SK-N-SH (cell line): ENCODE measurements at regions not wholly inside any gene's neighbourhood (a gene's known extent, or its start where the extent isn't known, plus 50 kb on each side); places are given as distances from the start of the nearest gene placed in this dataset.

ENCODE experiments used
- CTCF ChIA-PET: fragments of 300-600, 350-600 bp; formaldehyde crosslinking; extraction: SDS; loops from one replicate; lab custom pipeline; 2021; lab: Yijun Ruan, JAX
- POLR2A ChIA-PET: fragments of 350-600 bp; sonication (Branson Sonifier 250); formaldehyde crosslinking; extraction: SDS; loops from one replicate; lab custom pipeline; 2020; ENCODE audit warnings: antibody characterized with exemption, inconsistent platforms; lab: Yijun Ruan, JAX
- DNase-seq: peaks from one replicate; pipeline ENCODE4 v3.0.0; 2012
- H2AFZ ChIP-seq: fragments of 200-600 bp; sonication (generic); 2 replicates; pipeline ENCODE4 v1.8.1; 2016; ENCODE audit warnings: antibody characterized with exemption, mild to moderate bottlenecking, low read depth
- H3F3A ChIP-seq: fragments of 200-600 bp; sonication (generic); replicated peaks from 2 replicates; pipeline ENCODE3; 2016; ENCODE audit warnings: antibody characterized with exemption, mild to moderate bottlenecking; ENCODE audit not compliant: insufficient read depth
- H3K27ac ChIP-seq, 2 experiments: fragments of 200-500 bp in 1 of 2; fragments of 200-600 bp in 1 of 2; sonication (Bioruptor generic) in 1 of 2; sonication (generic), shearing (Covaris generic) in 1 of 2; 2 replicates each; pipeline versions ENCODE4 v1.5.1 to v1.6.1; 2014 to 2016; ENCODE audit warnings: low read depth in 2 of 2, inconsistent platforms in 1 of 2, low read length in 1 of 2, mild to moderate bottlenecking in 1 of 2, mixed read lengths in 1 of 2
- H3K27me3 ChIP-seq: fragments of 200-600 bp; sonication (generic), shearing (Covaris generic); 2 replicates; pipeline ENCODE4 v1.6.1; 2016; ENCODE audit warnings: mixed run types; ENCODE audit not compliant: insufficient read depth
- H3K36me3 ChIP-seq, 2 experiments: fragments of 200-500 bp in 1 of 2; fragments of 200-600 bp in 1 of 2; sonication (Bioruptor generic) in 1 of 2; sonication (generic) in 1 of 2; replicated peaks in 1 of 2; 2 replicates each; pipeline versions ENCODE3 to v1.5.1; 2014 to 2016; ENCODE audit warnings: low read length in 1 of 2, mild to moderate bottlenecking in 1 of 2; ENCODE audit not compliant: insufficient read depth in 2 of 2, control insufficient read depth in 1 of 2
- H3K4me1 ChIP-seq, 2 experiments: fragments of 200-500 bp in 1 of 2; fragments of 200-600 bp in 1 of 2; sonication (Bioruptor generic) in 1 of 2; sonication (generic), shearing (Covaris generic) in 1 of 2; 2 replicates each; pipeline versions ENCODE4 v1.5.1 to v1.6.1; 2014 to 2016; ENCODE audit warnings: low read depth in 1 of 2, low read length in 1 of 2, mixed run types in 1 of 2; ENCODE audit not compliant: insufficient read depth in 2 of 2, control insufficient read depth in 1 of 2
- H3K4me2 ChIP-seq: fragments of 200-600 bp; sonication (generic), shearing (Covaris generic); 2 replicates; pipeline ENCODE4 v1.6.1; 2017; ENCODE audit warnings: mixed run types
- H3K4me3 ChIP-seq, 2 experiments: fragments of 200-500 bp in 1 of 2; fragments of 200-600 bp in 1 of 2; sonication (Bioruptor generic) in 1 of 2; sonication (generic), shearing (Covaris generic) in 1 of 2; 2 replicates each; pipeline versions ENCODE4 v1.5.1 to v1.8.1; 2014 to 2016; ENCODE audit warnings: low read depth in 2 of 2, inconsistent platforms in 1 of 2, low read length in 1 of 2, mild to moderate bottlenecking in 1 of 2, mixed read lengths in 1 of 2, moderate library complexity in 1 of 2
- H3K79me2 ChIP-seq: fragments of 200-600 bp; sonication (generic); 2 replicates; pipeline ENCODE4 v1.8.1; 2017; ENCODE audit warnings: mild to moderate bottlenecking; ENCODE audit not compliant: insufficient read depth
- H3K9ac ChIP-seq: fragments of 200-600 bp; sonication (generic); 2 replicates; pipeline ENCODE4 v1.6.1; 2017; ENCODE audit warnings: mixed run types
- H3K9me2 ChIP-seq: fragments of 200-600 bp; sonication (generic); 2 replicates; pipeline ENCODE4 v1.6.1; 2017; ENCODE audit warnings: mixed run types
- H3K9me3 ChIP-seq: fragments of 200-600 bp; sonication (generic); 2 replicates; pipeline ENCODE4 v1.6.1; 2017; ENCODE audit warnings: mixed run types, mild to moderate bottlenecking, moderate library complexity
- H4K20me1 ChIP-seq: fragments of 200-600 bp; sonication (generic); 2 replicates; pipeline ENCODE4 v1.6.1; 2017; ENCODE audit warnings: mild to moderate bottlenecking, mixed run types; ENCODE audit not compliant: insufficient read depth
- EP300 ChIP-seq, 2 experiments: IDR thresholded peaks; 2 replicates each; pipeline versions ENCODE4 v1.4.0 to v1.6.1; 2012; ENCODE audit warnings: borderline replicate concordance in 1 of 2, low read depth in 1 of 2, low read length in 1 of 2
- EZH2phosphoT487 ChIP-seq: fragments of 200-600 bp; sonication (generic); IDR thresholded peaks from 2 replicates; pipeline ENCODE4 v1.6.1; 2017; ENCODE audit warnings: low read depth, mixed run types, mild to moderate bottlenecking, antibody characterized with exemption, moderate library complexity, borderline replicate concordance
- FOSL2 ChIP-seq: IDR thresholded peaks from 2 replicates; pipeline ENCODE4 v1.4.0; 2012; ENCODE audit warnings: low read depth, mild to moderate bottlenecking, moderate library complexity, borderline replicate concordance
- GABPA ChIP-seq: IDR thresholded peaks from 2 replicates; pipeline ENCODE4 v1.4.0; 2012; ENCODE audit warnings: low read depth, mild to moderate bottlenecking
- IRF3 ChIP-seq: fragments of 150-350 bp; IDR thresholded peaks from 2 replicates; pipeline ENCODE4 v1.6.1; 2016; ENCODE audit warnings: mild to moderate bottlenecking, low read depth, low read length
- MAX ChIP-seq: IDR thresholded peaks from 2 replicates; pipeline ENCODE4 v1.4.0; 2012; ENCODE audit warnings: low read depth
- MEF2A ChIP-seq: IDR thresholded peaks from 2 replicates; pipeline ENCODE4 v1.4.0; 2012; ENCODE audit warnings: low read depth, borderline replicate concordance
- MXI1 ChIP-seq: IDR thresholded peaks from 2 replicates; pipeline ENCODE4 v1.6.1; 2012; ENCODE audit warnings: mild to moderate bottlenecking, low read depth, low read length, improper control_type of control experiment
- NFIC ChIP-seq: IDR thresholded peaks from 2 replicates; pipeline ENCODE4 v1.4.0; 2012; ENCODE audit warnings: borderline replicate concordance
- POLR2AphosphoS5 ChIP-seq: IDR thresholded peaks from 2 replicates; pipeline ENCODE4 v1.6.1; 2012; ENCODE audit warnings: low read depth, low read length
- RXRA ChIP-seq: IDR thresholded peaks from 2 replicates; pipeline ENCODE4 v1.4.0; 2012; ENCODE audit warnings: low read depth, mild to moderate bottlenecking, borderline replicate concordance
- SIN3A ChIP-seq: IDR thresholded peaks from 2 replicates; pipeline ENCODE4 v1.6.1; 2012; ENCODE audit warnings: low read depth, mild to moderate bottlenecking, low read length, moderate library complexity, borderline replicate concordance
- SMC3 ChIP-seq: IDR thresholded peaks from 2 replicates; pipeline ENCODE4 v1.6.1; 2012; ENCODE audit warnings: low read depth, low read length, improper control_type of control experiment
- TCF12 ChIP-seq: IDR thresholded peaks from 2 replicates; pipeline ENCODE4 v1.4.0; 2012
- USF1 ChIP-seq: IDR thresholded peaks from 2 replicates; pipeline ENCODE4 v1.4.0; 2012; ENCODE audit warnings: low read depth, borderline replicate concordance
- YY1 ChIP-seq: IDR thresholded peaks from 2 replicates; pipeline ENCODE4 v1.4.0; 2012; ENCODE audit warnings: low read depth, mild to moderate bottlenecking
- WGBS: methylation state at CpG from one replicate; pipeline ENCODE4 v1.1.6; 2017; ENCODE audit warnings: low lambda C conversion rate; 5-methylcytosine and 5-hydroxymethylcytosine counted together

GRCh38 chr5:159426694-159427093 is 96.4 kb upstream of the IL12B start (continued):
- TF ChIP-seq YY1 = no peak
- TF ChIP-seq FOSL2 = no peak

- no peaks in the 10 kb centered on the region for H3K9me3 ChIP-seq
- ChIA-PET CTCF (no interaction called here), POLR2A (no interaction called here)
- H3K4me1 ChIP-seq = no peaks in the 10 kb centered on the region
- 26% methylated on average over 7 of the region's 7 CpGs for WGBS
- H3K27me3 ChIP-seq = no peaks in the 10 kb centered on the region; the same call in 1 of the 2 replicates
- H3K36me3 ChIP-seq = no peaks in the 10 kb centered on the region
- H4K20me1 ChIP-seq = no peaks in the 10 kb centered on the region
- no peak overlapping the region for H3K9ac ChIP-seq
- TF ChIP-seq RXRA = no peak
- no peak for TF ChIP-seq EZH2phosphoT487
- TF ChIP-seq MXI1 = no peak
- TF ChIP-seq POLR2AphosphoS5 = no peak
- TF ChIP-seq TCF12 = no peak
- no peak for TF ChIP-seq MEF2A
- TF ChIP-seq NFIC = no peak
- no peak for TF ChIP-seq USF1
- no peak for TF ChIP-seq IRF3
- TF ChIP-seq SMC3 = no peak
- no peak for TF ChIP-seq SIN3A
- no peak for TF ChIP-seq EP300 (IDR thresholded peaks at IDR 0.05; ENCODE audit: borderline replicate concordance in 1 of 2, low read depth in 1 of 2, low read length in 1 of 2)
- TF ChIP-seq MAX = no peak
- TF ChIP-seq GABPA = no peak
- H3K27ac ChIP-seq = no peak overlapping the region
- H3K4me3 ChIP-seq = no peak overlapping the region
- no peaks in the 10 kb centered on the region for H3K9me2 ChIP-seq
- no peaks in the 10 kb centered on the region for H3F3A ChIP-seq
- no peaks in the 10 kb centered on the region for H3K79me2 ChIP-seq
- DNase-seq = no peak
- no peak overlapping the region for H3K4me2 ChIP-seq
- no peak overlapping the region for H2AFZ ChIP-seq
These were observed 97.1 kb upstream of the IL12B start for GRCh38 chr5:159427180-159428012.
